GM18517 (cell line): ENCODE measurements at regions not wholly inside any gene's neighbourhood (a gene's known extent, or its start where the extent isn't known, plus 50 kb on each side); places are given as distances from the start of the nearest gene placed in this dataset.

Source experiments
- ATAC-seq: cut with Tn5 transposase; IDR thresholded peaks from one replicate; pipeline ENCODE4 v1.9.1; 2021; ENCODE audit warnings: mild to moderate bottlenecking, moderate library complexity; ENCODE audit not compliant: unreplicated experiment

- ATAC-seq = peak; percentile 54
These were observed 60.9 kb upstream of the PIP5K1B start for GRCh38 chr9:68643901-68644809.

- no peak for ATAC-seq
These were observed 60.2 kb upstream of the PIP5K1B start for GRCh38 chr9:68644831-68645230.

GRCh38 chr9:68648164-68648563 is 56.9 kb upstream of the PIP5K1B start:
- ATAC-seq = no peak

GRCh38 chr9:68648971-68649370 is 56.1 kb upstream of the PIP5K1B start:
- ATAC-seq = no peak

- ATAC-seq = peak; percentile 33
These were observed 53.7 kb upstream of the PIP5K1B start for GRCh38 chr9:68651280-68651893.

GRCh38 chr9:68653141-68653595 is 51.9 kb upstream of the PIP5K1B start:
- ATAC-seq = peak; percentile 78

- no peak for ATAC-seq
These were observed 51.0 kb upstream of the PIP5K1B start for GRCh38 chr9:68654075-68654474.
